HG03159 (cell line): ENCODE measurements at regions not wholly inside any gene's neighbourhood (a gene's known extent, or its start where the extent isn't known, plus 50 kb on each side); places are given as distances from the start of the nearest gene placed in this dataset.

Experiments
- ATAC-seq: cut with Tn5 transposase; IDR thresholded peaks from one replicate; pipeline ENCODE4 v1.9.1; 2021; ENCODE audit warnings: mild to moderate bottlenecking, moderate library complexity; ENCODE audit not compliant: unreplicated experiment

DNA sequence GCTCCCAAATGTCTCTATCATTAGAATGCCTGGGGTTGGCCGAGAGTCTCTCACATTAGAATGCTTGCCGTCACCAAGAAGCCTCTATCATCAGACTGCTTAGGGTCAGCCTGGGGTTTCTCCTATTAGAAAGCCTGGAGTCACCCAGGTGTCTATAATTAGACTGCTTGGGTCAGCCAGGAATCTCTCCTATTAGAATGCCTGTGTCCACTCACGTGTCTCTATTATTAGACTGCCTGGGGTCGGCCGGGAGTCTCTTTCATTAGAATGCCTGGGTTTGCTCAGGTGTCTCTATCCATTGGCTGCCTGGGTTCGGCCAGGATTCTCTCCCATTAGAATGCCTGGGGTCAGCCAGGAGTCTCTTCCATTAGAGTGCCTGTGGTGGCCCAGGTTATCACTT, 1453.1 kb downstream of the UQCRFS1 start:
- no peak for ATAC-seq

DNA sequence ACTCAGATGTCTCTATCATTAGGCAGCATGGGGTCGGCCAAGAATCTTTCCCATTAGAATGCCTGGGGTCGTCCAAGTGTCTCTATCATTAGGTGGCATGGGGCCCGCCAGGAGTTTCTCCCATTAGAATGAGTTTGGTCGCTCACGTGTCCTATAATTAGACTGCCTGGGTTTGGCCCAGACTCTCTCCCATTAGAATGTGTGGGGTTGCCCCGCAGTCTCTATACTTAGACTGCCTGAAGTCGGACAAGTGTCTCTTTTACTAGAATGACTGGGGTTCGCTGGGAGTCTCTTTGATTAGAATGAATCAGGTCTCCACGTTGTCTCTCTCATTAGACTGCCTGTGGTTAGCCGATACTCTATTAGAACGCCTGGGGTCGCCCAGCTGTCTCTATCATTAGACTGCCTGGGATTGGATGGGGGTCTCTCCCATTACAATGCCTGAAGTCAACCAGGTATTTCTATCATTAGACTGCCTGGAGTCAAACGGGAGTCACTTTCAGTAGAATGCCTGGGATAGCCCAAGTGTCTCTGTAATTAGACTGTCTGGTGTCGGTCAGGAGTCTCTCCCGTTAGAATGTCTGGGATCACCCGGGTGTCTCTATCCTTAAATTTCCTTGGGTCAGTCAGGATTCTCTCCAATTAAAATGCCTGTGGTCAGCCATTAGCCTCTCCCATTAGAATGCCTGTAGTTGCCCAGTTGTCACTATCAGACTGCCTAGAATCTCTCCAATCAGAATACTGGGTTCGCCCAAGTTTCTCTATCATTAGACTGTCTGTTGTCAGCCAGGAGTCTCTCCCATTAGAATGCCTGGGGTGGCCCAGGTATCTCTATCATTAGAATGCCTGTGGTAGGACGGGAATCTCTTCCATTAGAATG, 1454.1 kb downstream of the UQCRFS1 start:
- no peak for ATAC-seq

DNA sequence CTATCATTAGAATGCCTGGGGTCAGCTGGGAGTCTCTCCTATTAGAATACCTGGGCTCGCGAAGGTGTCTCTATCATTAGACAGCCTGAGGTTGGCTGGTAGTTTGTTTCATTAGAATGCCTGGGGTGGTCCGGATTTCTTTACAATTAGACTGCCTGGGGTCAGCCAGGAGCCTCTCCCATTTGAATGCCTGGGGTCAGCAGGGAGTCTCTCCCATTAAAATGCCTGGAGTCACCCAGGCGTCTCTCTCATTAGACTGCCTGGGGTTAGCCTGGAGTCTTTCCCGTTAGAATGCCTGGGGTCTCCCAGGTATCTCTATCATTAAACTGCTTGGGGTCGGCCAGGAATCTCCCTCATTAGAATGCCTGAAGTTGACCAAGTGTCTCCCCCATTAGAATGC, 1458.3 kb downstream of the UQCRFS1 start:
- ATAC-seq: no peak

DNA sequence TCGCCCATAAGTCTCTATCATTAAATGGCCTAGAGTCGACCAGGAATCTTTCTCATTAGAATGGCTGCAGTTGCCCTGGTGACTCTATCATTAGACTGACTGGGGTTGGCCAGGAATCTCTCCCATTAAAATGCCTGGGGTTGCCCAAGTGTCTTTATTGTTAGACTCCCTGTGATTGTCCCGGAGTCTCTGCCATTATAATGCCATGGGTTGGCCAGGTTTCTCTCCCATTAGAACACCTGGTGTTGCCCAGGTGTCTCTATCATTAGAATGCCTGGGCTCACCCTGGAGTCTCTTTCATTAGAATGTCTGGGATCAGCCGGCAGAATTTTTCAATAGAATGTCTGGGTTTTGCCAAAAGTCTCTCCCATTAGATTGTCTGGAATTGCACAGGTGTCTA, 1459.3 kb downstream of the UQCRFS1 start:
- ATAC-seq: no peak

DNA sequence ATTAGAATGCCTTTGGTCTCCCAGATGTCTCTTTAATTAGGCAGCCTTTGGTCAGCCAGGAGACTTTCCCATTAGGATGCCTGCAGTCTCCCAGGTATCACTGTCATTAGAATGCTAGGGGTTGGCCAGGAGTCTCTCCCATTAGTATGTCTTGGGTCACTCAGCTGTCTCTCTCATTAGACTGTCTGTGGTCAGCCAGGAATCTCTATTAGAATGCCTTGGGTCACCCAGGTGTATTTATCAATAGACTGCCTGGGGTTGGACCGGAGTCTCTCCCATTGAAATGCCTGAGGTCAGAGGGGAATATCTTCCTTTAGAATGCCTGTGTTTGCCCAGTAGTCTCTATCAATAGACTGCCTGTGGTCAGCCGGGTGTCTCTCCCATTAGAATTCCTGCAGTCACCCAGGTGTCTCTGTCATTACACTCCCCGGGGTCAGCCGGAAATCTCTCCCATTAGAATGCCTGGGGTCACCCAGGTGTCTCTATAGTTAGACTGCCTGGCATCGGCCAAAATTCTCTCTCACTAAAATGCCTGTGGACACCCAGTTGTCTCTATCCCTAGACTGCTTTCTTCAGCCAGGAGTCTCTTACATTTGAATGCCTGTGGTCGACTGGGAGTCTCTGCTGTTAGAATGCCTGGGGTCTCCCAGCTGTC, 1460.3 kb downstream of the UQCRFS1 start:
- no peak for ATAC-seq

DNA sequence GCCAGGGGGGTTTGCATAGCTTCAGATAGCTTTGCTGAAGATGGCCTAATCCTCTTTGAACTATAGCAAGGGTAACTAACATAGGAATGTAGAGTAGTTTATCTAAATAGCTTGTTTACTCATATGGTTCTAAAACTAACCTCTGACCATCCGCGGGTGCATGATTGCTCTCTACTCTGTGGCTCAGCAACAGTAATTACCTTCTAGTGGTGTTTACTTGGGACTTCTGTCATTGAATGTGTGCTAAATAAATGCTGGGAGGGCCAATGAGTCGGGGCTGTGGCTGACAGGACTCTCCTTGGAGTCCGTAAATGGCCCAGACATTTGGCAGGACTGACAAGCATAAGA, 1461.9 kb downstream of the UQCRFS1 start:
- no peak for ATAC-seq

DNA sequence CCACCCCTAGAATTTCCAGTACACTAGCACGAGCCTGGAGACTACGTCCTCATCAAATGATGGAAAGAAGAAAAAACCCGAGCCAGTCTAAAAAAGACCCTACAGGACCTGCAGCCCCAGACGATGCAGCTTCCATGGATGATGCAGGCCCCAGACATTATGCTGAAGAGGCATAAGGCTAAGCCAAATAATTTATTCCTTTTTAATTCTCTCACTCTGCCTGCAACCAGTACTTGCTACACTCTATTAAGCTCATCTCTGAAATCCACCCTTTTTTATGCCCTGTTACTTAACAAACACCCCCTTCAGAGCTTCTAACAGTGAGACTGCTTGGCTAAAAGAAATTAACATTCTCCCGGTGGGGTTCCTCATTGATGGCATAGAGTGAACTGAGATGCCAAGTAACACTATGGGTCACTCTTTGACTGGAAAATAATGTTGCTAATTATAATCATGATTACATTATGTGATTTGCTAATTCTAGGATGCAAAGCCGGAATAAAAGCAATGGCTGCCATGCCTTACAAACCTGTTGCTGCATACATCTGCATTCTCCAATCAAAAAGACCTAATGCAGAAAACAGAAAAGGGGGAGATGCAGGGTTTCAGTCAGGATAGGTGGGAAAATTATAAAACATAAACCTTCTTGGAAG, 1462.4 kb downstream of the UQCRFS1 start:
- ATAC-seq: no peak

DNA sequence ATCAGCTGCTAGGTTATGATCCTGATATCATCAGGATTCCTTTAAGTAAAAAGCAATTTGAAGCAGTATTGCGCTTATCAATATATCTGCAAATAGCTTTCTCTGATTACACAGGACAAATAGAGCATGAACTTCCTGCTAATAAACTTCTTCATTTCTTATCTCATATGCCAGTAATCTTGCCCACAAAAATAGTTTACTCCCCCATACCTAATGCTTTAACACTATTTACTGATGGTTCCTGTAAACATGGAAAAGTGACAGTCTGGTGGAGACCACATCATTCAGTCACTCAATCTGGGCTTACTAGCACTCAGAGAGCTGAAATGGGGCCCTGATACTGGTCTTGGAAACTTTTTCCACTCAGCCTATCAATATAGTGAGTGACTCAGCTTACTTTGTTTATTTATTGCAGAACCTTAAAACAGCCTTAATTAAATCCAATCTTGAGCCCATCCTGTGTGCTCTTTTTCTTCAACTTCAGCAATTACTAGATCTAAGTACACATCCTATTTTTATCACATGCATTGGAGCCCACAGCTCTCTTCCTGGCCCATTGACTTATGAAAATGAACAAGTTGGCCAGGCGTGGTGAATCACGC, 1464.3 kb downstream of the UQCRFS1 start:
- no peak for ATAC-seq

DNA sequence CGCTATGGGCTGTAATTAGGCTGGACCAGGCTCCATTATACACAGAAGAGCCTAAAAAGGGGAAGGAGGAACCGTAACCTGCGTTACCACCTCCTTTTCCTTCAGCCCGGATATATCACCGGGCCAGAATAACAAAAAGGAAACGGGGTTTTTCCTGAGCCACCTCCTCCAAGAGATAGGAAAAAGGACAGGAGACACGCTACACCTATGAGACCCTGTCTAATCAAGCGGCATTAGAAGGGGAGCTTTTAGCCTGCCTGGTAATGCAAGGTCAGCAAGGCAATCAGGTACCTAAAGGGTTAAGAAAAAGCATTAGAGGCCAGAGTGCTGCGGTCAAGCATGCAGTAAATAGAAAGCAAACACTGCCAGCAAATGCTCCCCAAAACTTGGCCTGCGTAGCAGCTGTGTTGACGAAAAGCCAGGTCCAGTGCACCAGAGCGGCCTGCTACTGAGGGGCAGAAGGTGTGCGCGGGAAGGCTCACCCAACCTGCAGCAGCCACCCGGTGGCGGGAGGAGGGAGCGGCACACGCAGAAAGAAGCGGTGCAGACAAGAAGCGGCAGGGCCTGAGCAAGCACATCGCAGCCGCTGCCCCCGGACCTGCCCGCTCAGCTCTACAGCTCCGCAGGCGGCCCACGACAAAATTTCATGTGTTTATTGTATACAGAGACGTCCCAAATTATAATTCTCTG, 1466.1 kb downstream of the UQCRFS1 start:
- no peak for ATAC-seq

DNA sequence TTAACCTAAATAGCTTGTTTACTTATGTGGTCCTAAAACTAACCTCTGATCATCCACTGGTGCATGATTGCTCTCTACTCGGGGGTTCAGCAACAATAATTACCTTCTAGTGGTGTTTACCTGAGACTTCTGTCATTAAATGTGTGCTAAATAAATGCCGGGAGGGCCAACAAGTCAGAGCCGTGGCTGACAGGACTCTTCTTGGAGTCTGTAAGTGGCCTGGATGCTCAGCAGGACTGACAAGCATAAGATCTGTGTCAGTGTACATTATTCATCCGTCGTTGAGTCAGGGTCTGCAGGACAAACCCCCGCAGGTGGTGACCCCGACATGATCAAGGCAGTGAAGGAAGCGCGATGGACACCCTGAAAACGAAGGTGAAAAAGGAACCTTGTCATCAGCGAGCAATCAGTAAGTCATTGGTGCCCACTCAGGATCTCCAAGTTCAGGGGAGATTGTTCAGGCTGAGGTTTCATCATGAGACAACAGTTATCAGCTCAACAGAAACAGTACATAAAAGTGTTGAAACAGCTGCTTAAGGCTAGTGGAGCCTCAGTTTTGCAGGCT, 1466.9 kb downstream of the UQCRFS1 start:
- ATAC-seq: no peak

DNA sequence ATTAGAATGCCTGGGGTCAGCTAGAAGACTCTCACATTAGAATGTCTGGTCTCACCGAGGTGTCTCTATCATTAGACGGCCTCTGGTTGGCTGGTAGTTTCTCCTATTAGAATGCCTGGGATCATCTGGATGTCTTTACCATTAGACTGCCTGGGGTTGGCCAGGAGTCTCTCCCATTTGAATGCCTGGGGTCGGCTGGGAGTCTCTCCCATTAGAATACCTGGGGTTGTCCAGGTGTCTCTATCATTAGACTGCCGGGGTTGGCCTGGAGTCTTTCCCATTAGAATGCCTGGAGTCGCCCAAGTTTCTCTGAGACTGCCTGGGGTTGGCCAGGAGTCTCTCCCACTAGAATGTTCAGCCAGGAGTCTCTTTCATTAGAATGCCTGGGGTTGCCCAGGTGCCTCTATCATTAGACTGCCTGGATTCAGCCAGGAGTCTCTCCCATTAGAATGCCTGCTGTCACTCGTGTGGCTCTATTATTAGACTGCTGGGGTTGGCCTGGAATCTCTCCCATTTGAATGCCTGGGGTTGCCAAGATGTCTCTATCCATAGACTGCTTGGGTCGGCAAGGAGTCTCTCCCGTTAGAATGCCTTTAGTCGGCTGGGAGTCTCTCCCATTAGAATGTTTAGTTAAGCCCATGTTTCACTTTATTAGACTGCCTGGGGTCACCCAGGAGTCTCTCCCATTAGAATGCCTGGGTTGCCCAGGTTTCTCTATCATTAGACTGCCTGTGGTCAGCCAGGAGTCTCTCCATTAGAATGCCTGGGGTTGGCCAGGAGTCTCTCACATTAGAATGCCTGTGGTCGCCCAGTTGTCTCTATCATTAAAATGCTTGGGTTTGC, 1467.8 kb downstream of the UQCRFS1 start:
- ATAC-seq: no peak

DNA sequence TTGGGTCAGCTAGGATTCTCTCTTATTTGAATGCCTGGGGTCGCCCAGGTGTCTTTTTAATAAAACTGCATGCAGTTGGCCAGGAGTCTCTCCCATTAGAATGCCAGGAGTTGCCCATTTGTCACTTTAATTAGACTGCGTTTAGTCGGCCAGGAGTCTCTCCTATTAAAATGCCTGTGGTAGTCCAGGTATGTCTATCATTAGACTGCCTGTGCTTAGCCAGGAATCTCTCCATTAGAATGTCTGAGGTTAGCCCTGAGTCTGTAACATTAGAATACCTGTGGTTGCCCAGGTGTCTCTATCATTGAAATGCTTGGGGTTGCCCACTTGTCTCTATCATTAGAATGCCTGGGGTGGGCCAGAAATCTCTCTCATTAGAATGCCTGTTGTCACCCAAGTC, 1470.9 kb downstream of the UQCRFS1 start:
- ATAC-seq: no peak

DNA sequence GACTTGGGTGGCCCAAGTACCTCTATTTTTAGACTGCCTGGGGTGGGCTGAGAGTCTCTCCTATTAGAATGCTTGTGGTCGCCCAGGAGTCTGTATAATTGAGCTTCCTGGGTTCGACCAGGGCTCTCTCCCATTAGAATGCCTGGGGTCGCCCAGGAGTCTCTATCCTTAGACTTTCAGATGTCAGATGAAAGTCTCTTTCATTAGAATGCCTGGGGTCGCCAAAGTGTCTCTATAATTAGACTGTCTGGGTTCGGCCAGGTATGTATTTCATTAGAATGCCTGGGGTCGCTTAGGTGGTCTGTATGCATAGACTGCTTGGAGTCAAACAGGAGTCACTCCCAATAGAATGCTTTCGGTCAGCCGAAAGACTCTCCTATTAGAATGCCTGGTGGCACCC, 1471.7 kb downstream of the UQCRFS1 start:
- no peak for ATAC-seq

DNA sequence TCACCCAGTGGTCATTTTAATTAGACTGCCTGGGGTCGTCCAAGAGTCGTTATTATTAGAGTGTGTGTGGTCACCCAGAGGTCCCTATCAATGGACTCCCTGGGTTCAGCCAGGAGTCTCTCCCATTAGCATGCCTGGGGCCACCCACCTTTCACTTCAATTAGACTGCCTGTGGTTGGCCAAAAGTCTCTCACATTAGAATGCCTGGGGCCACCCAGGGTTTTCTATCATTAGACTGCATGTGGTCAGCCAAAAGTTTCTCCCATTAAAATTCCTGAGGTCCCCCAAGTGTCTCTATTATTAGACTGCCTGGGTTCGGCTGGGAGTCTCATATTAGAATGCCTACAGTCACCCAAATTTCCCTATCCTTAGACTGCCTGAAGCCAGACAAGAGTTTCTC, 1472.6 kb downstream of the UQCRFS1 start:
- no peak for ATAC-seq

DNA sequence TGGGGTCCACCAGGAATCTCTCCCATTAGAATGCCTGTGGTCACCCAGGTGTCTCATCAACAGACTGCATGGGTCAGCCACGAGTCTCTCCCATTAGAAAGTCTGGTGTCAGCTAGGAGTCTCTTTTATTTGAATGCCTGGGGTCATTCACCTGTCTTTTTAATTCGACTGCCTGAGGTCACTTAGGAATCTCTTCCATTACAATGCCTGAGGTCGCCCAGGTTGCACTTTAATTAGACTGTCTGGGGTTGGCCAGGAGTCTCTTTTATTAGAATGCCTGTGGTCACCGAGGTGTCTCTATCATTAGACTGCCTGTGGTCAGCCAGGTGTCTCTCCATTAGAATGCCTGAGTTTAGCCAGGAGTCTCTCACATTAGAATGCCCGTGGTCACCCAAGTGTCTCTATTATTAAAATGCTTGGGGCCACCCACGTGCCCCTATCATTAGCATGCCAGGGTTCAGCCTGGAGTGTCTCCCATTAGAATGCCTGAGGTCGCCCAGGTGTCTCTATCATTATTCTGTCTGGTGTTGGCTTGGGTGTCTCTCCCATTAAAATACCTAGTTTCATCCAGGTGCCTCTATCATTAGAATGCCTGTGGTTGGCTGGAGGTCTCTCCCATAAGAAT, 1474.3 kb downstream of the UQCRFS1 start:
- ATAC-seq: no peak

DNA sequence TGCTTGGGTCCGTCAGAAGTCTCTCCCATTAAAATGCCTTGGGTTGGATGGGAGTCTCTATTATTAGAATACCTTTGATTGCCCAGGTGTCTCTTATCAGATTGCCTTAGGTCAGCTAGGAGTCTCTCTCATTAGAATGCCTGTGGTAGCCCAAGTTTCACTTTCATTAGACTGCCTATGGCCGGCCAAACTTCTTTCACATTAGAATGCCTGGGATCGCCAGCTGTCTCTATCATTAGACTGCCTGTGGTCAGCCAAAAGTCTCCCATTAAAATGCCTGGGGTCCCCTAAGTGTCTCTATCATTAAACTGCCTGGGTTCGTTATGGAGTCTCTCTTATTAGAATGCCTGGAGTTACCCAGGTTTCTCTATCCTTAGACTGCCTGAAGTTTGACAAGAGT, 1476.7 kb downstream of the UQCRFS1 start:
- no peak for ATAC-seq

DNA sequence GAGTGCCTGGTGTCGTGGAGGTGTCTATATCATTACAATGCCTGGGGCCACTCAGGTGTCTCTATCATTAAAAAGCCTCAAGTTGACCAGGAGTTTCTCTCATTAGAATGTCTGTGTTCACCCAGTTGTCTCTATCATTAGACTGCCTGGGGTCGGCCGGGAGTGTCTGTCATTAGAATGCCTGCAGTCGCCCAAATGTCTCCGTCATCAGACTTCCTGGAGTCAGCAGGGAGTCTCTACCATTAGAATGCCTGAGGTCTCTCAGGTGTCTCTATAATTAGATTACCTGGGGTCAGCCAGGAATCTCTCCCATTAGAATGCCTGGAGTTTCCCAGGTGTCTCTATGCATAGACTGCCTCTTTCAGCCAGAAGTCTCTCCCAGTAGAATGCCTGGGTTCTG, 1477.6 kb downstream of the UQCRFS1 start:
- no peak for ATAC-seq

DNA sequence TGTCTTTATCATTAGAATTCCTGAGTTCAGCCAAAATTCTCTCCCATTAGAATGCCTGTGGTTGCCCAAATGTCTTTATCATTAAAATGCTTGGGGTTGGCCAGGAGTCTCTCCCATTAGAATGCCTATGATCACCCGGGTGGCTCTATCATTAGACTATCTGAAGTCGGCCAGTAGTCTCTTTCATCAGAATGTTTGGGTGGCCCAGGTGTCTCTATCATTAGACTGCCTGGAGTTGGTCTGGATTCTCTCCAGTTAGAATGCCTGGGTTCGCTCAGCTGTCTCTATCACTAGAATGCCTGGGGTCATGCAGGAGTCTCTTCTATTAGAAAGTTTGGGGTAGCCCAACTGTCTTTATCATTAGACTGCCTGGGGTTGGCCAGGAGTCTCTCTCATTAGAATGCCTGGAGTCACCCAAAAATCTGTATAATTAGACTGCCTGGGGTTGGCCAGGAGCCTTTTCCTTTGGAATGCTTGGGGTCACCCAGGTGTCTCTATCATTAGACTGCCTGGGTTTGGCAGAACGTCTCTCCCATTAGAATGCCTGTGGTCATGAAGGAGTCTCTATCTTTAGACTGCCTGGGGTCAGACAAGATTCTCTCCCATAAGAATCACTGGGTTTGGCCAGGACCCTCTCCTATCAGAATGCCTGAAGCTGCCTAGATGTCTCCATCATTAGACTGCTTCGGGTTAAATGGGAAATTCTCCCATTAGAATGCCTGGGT, 1478.3 kb downstream of the UQCRFS1 start:
- no peak for ATAC-seq
